Neural progenitor cell (in vitro differentiated cells): ENCODE measurements at regions not wholly inside any gene's neighbourhood (a gene's known extent, or its start where the extent isn't known, plus 50 kb on each side); places are given as distances from the start of the nearest gene placed in this dataset.

Source experiments
- DNase-seq: peaks from one replicate; pipeline ENCODE4 v3.0.0-alpha.2; 2016; ENCODE audit warnings: low spot score
- H2AFZ ChIP-seq: fragments of 200-600 bp; sonication (generic); replicated peaks from 2 replicates; pipeline ENCODE4 v1.6.1; 2016; ENCODE audit warnings: antibody characterized with exemption
- H3F3A ChIP-seq: fragments of 200-600 bp; sonication (generic); 2 replicates; pipeline ENCODE4 v1.6.1; 2016; ENCODE audit warnings: antibody characterized with exemption, low read depth
- H3K27ac ChIP-seq: fragments of 200-600 bp; sonication (generic); 2 replicates; pipeline ENCODE4 v1.5.1; 2016; ENCODE audit warnings: mild to moderate bottlenecking
- H3K27me3 ChIP-seq: fragments of 200-600 bp; sonication (generic); 2 replicates; pipeline ENCODE4 v1.6.1; 2016; ENCODE audit warnings: mild to moderate bottlenecking, moderate library complexity
- H3K36me3 ChIP-seq: fragments of 200-600 bp; sonication (generic); 2 replicates; pipeline ENCODE4 v1.5.1; 2016
- H3K4me1 ChIP-seq: fragments of 200-600 bp; sonication (generic); 2 replicates; pipeline ENCODE4 v1.6.1; 2016; ENCODE audit warnings: mixed run types
- H3K4me2 ChIP-seq: fragments of 200-600 bp; sonication (generic); 2 replicates; pipeline ENCODE4 v1.6.1; 2016
- H3K4me3 ChIP-seq: fragments of 200-600 bp; sonication (generic); 2 replicates; pipeline ENCODE4 v1.5.1; 2016
- H3K79me2 ChIP-seq: fragments of 200-600 bp; sonication (generic); 2 replicates; pipeline ENCODE4 v1.6.1; 2016; ENCODE audit warnings: low read depth
- H3K9ac ChIP-seq: fragments of 200-600 bp; sonication (generic); 2 replicates; pipeline ENCODE4 v1.6.1; 2016
- H3K9me3 ChIP-seq: fragments of 200-600 bp; sonication (generic); 2 replicates; pipeline ENCODE4 v1.5.1; 2016; ENCODE audit warnings: low read depth
- H4K20me1 ChIP-seq: fragments of 200-600 bp; sonication (generic); 2 replicates; pipeline ENCODE4 v1.6.1; 2016; ENCODE audit warnings: low read depth
- H3K27ac Mint-ChIP-seq: 3 replicates; pipeline ENCODE4 v1.8.0; 2021; ENCODE audit warnings: mixed read lengths
- H3K27me3 Mint-ChIP-seq: 2 replicates; pipeline ENCODE4 v1.8.0; 2022; ENCODE audit warnings: low read depth, mild to moderate bottlenecking, inconsistent platforms, moderate library complexity, mixed read lengths; ENCODE audit not compliant: insufficient read depth
- H3K36me3 Mint-ChIP-seq: 3 replicates; pipeline ENCODE4 v1.8.0; 2021; ENCODE audit warnings: mixed read lengths
- H3K4me1 Mint-ChIP-seq: 3 replicates; pipeline ENCODE4 v1.8.0; 2021; ENCODE audit warnings: mixed read lengths
- H3K4me3 Mint-ChIP-seq: 3 replicates; pipeline ENCODE4 v1.8.0; 2021; ENCODE audit warnings: mild to moderate bottlenecking, moderate library complexity, mixed read lengths
- H3K9me3 Mint-ChIP-seq: 3 replicates; pipeline ENCODE4 v1.8.0; 2020; ENCODE audit warnings: mixed read lengths
- EZH2 ChIP-seq: fragments of 200-600 bp; sonication (generic); IDR thresholded peaks from 2 replicates; pipeline ENCODE4 v1.6.1; 2017; ENCODE audit warnings: antibody characterized with exemption, mild to moderate bottlenecking, moderate library complexity
- EZH2phosphoT487 ChIP-seq: fragments of 200-600 bp; sonication (generic); IDR thresholded peaks from 2 replicates; pipeline ENCODE4 v1.6.1; 2017; ENCODE audit warnings: antibody characterized with exemption
- TF ChIP-seq, protein P1 (sequence below): fragments of 200-600 bp; sonication (generic); IDR thresholded peaks from 2 replicates; pipeline ENCODE4 v1.5.1; 2017; ENCODE audit warnings: antibody characterized with exemption, mild to moderate bottlenecking

DNA sequence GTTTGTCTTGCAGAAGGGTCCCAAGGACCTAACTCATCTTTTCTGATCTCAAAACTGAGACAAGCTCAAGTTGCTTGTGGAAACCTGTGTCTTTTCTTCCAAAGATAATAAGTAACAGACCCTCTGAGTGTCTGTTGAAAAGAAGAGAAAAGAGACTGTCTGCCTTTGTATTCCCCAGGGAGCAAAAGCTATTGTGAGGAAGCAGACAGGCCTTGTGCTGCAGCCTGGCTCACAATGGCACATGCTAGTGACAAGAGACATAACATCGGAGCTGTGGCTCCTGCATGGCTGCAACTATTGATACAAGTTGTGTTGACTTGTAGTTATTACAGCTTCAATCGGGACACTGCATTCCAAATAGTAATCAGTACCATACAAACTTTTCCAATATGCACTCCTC lies 202.9 kb downstream of the DKK1 start:
- H3F3A ChIP-seq, result peaks cover 6% of the 10 kb centered on the region
- Mint-ChIP-seq H3K9me3 (peaks cover 17% of the 10 kb centered on the region), H3K4me1 (peaks cover 17% of the 10 kb centered on the region), H3K27me3 (no peaks in the 10 kb centered on the region), H3K27ac (peak overlapping the region; percentile 87), H3K4me3 (peak overlapping the region; percentile 54), H3K36me3 (no peaks in the 10 kb centered on the region)
- H2AFZ ChIP-seq, result no peak overlapping the region
- no peak overlapping the region for H3K4me3 ChIP-seq
- no peaks in the 10 kb centered on the region for H3K9me3 ChIP-seq
- TF ChIP-seq EZH2phosphoT487, result no peak
- no peak for TF ChIP-seq EZH2
- TF ChIP-seq, protein P1, sequence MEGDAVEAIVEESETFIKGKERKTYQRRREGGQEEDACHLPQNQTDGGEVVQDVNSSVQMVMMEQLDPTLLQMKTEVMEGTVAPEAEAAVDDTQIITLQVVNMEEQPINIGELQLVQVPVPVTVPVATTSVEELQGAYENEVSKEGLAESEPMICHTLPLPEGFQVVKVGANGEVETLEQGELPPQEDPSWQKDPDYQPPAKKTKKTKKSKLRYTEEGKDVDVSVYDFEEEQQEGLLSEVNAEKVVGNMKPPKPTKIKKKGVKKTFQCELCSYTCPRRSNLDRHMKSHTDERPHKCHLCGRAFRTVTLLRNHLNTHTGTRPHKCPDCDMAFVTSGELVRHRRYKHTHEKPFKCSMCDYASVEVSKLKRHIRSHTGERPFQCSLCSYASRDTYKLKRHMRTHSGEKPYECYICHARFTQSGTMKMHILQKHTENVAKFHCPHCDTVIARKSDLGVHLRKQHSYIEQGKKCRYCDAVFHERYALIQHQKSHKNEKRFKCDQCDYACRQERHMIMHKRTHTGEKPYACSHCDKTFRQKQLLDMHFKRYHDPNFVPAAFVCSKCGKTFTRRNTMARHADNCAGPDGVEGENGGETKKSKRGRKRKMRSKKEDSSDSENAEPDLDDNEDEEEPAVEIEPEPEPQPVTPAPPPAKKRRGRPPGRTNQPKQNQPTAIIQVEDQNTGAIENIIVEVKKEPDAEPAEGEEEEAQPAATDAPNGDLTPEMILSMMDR, result no peak
- H4K20me1 ChIP-seq, result no peaks in the 10 kb centered on the region
- H3K27ac ChIP-seq, result no peak overlapping the region
- no peaks in the 10 kb centered on the region for H3K79me2 ChIP-seq
- peaks cover 11% of the 10 kb centered on the region for H3K4me1 ChIP-seq
- H3K27me3 ChIP-seq, result no peaks in the 10 kb centered on the region
- H3K36me3 ChIP-seq, result no peaks in the 10 kb centered on the region
- DNase-seq, result peak; percentile 79
- no peak overlapping the region for H3K9ac ChIP-seq
- peak overlapping the region; percentile 53 for H3K4me2 ChIP-seq

DNA sequence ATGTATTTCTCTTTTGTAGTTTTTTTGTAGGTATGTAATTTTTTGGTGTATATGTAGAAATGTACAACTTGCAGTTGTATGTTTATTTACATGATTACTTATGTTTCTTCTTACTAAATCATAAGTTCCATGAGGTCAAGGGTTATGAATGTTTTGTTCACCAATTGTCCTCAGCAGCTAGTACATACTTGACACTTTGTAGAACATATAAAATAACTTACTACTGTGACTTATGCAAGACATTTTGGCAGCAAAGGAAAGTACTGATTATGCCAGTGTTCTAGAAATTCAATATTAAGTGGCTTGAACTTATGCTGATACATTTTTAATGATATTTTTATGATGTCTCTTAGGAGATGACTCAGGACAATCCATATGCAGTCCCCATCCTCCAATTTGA lies 209.6 kb downstream of the DKK1 start:
- no peak for DNase-seq
- H3K79me2 ChIP-seq, result no peaks in the 10 kb centered on the region
- H3K27me3 ChIP-seq, result no peaks in the 10 kb centered on the region
- Mint-ChIP-seq H3K4me1 (no peaks in the 10 kb centered on the region), H3K36me3 (no peaks in the 10 kb centered on the region), H3K27me3 (no peaks in the 10 kb centered on the region), H3K4me3 (no peak overlapping the region), H3K9me3 (peaks cover 2% of the 10 kb centered on the region), H3K27ac (no peak overlapping the region)
- H3K9me3 ChIP-seq, result no peaks in the 10 kb centered on the region
- H3K36me3 ChIP-seq, result no peaks in the 10 kb centered on the region
- no peaks in the 10 kb centered on the region for H4K20me1 ChIP-seq
- H3K9ac ChIP-seq, result no peak overlapping the region
- H3K4me1 ChIP-seq, result no peaks in the 10 kb centered on the region
- H3K4me3 ChIP-seq, result no peak overlapping the region
- TF ChIP-seq, protein P1, result no peak
- TF ChIP-seq EZH2phosphoT487 (no peak), EZH2 (no peak)
- H3F3A ChIP-seq, result no peaks in the 10 kb centered on the region
- no peak overlapping the region for H3K4me2 ChIP-seq
- no peak overlapping the region for H2AFZ ChIP-seq
- no peak overlapping the region for H3K27ac ChIP-seq

DNA sequence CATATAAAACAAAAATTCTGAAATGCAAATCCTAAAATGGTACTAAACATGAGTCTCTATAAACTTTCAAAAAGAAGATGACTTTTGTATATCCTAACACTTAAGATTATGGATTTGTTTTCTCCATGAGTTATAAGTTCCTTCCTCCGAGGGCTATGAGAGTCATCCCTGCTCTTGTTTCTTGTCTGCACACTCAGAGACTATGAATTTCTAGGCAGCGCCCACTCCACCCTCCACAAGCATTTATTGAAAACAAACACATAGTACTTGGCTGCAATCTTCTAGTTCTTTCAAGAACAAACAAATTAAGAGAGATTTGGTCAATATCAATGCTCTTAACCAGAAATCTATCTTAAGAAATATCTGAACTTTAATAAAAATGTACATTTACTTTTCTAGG lies 211.7 kb downstream of the DKK1 start:
- H3K4me2 ChIP-seq, result no peak overlapping the region
- H3K27ac ChIP-seq, result no peak overlapping the region
- H4K20me1 ChIP-seq, result no peaks in the 10 kb centered on the region
- no peaks in the 10 kb centered on the region for H3K9me3 ChIP-seq
- no peaks in the 10 kb centered on the region for H3K4me1 ChIP-seq
- H3K4me3 ChIP-seq, result no peak overlapping the region
- H2AFZ ChIP-seq, result no peak overlapping the region
- H3F3A ChIP-seq, result no peaks in the 10 kb centered on the region
- H3K9ac ChIP-seq, result no peak overlapping the region
- H3K36me3 ChIP-seq, result no peaks in the 10 kb centered on the region
- Mint-ChIP-seq H3K27ac (no peak overlapping the region), H3K27me3 (no peaks in the 10 kb centered on the region), H3K4me1 (no peaks in the 10 kb centered on the region), H3K36me3 (no peaks in the 10 kb centered on the region), H3K4me3 (no peak overlapping the region), H3K9me3 (peaks cover 10% of the 10 kb centered on the region)
- H3K27me3 ChIP-seq, result no peaks in the 10 kb centered on the region
- no peak for DNase-seq
- TF ChIP-seq EZH2phosphoT487 (no peak), EZH2 (no peak)
- TF ChIP-seq, protein P1, result no peak
- no peaks in the 10 kb centered on the region for H3K79me2 ChIP-seq
